SK-N-SH treated with all-trans-retinoic acid at 6 μM for 48 hours (cell line): ENCODE measurements at regions not wholly inside any gene's neighbourhood (a gene's known extent, or its start where the extent isn't known, plus 50 kb on each side); places are given as distances from the start of the nearest gene placed in this dataset.
"Not testable (repeated sequence)": the region's sequence is repeated elsewhere in the genome, so short reads cannot be mapped to it uniquely, and the experiment has no call there.

ENCODE experiments used
- ATAC-seq: fragments of 200-7000 bp; cut with Tn5 transposase; 3 replicates; pipeline ENCODE4 v1.9.1; 2020; ENCODE audit warnings: mild to moderate bottlenecking, moderate library complexity
- ARNTL ChIP-seq: fragments of 450-650 bp; formaldehyde crosslinking; IDR thresholded peaks from 2 replicates; pipeline ENCODE4 v1.5.0; 2020; ENCODE audit warnings: low read depth, mild to moderate bottlenecking, moderate library complexity, borderline replicate concordance
- CREB5 ChIP-seq: fragments of 250-450 bp; sonication (Bioruptor Pico); IDR thresholded peaks from 2 replicates; pipeline ENCODE4 v1.5.1; 2020; ENCODE audit warnings: low read depth, mild to moderate bottlenecking, moderate library complexity
- CSDC2 ChIP-seq: fragments of 250-450 bp; sonication (Bioruptor Pico); IDR thresholded peaks from 2 replicates; pipeline ENCODE4 v1.5.0; 2020; ENCODE audit warnings: mild to moderate bottlenecking, moderate library complexity
- CSRNP3 ChIP-seq: fragments of 250-450 bp; sonication (Bioruptor Pico); IDR thresholded peaks from 2 replicates; pipeline ENCODE4 v1.5.1; 2021; ENCODE audit warnings: mild to moderate bottlenecking, moderate library complexity
- ESRRG ChIP-seq: fragments of 250-450 bp; sonication (Bioruptor Pico); IDR thresholded peaks from 2 replicates; pipeline ENCODE4 v1.6.1; 2021; ENCODE audit warnings: mild to moderate bottlenecking
- GLIS3 ChIP-seq: fragments of 250-450 bp; sonication (Bioruptor Pico); IDR thresholded peaks from 2 replicates; pipeline ENCODE4 v1.5.0; 2020; ENCODE audit warnings: mild to moderate bottlenecking, moderate library complexity
- ISL1 ChIP-seq: fragments of 250-450 bp; sonication (Bioruptor Pico); IDR thresholded peaks from 2 replicates; pipeline ENCODE4 v2.1.2; 2022; ENCODE audit warnings: mild to moderate bottlenecking, moderate library complexity
- OSR1 ChIP-seq: fragments of 250-450 bp; sonication (Bioruptor Pico); IDR thresholded peaks from 2 replicates; pipeline ENCODE4 v1.8.0; 2022; ENCODE audit warnings: moderate library complexity, mild to moderate bottlenecking, inconsistent platforms
- POU6F1 ChIP-seq: fragments of 250-450 bp; sonication (Bioruptor Pico); IDR thresholded peaks from 2 replicates; pipeline ENCODE4 v1.8.0; 2021; ENCODE audit warnings: low read depth, mild to moderate bottlenecking, moderate library complexity, borderline replicate concordance
- PPARA ChIP-seq: fragments of 250-450 bp; sonication (Bioruptor Pico); IDR thresholded peaks from 2 replicates; pipeline ENCODE4 v1.5.0; 2020; ENCODE audit warnings: mild to moderate bottlenecking, borderline replicate concordance
- RARB ChIP-seq: fragments of 250-450 bp; sonication (Bioruptor Pico); IDR thresholded peaks from 2 replicates; pipeline ENCODE4 v1.8.0; 2021; ENCODE audit warnings: mild to moderate bottlenecking, moderate library complexity
- SNAI2 ChIP-seq: fragments of 250-450 bp; sonication (Bioruptor Pico); IDR thresholded peaks from 2 replicates; pipeline ENCODE4 v1.5.0; 2020; ENCODE audit warnings: mild to moderate bottlenecking, moderate library complexity
- TCF4 ChIP-seq: fragments of 250-450 bp; sonication (Bioruptor Pico); IDR thresholded peaks from 2 replicates; pipeline ENCODE4 v1.8.0; 2021; ENCODE audit warnings: mild to moderate bottlenecking, moderate library complexity, borderline replicate concordance
- TSHZ2 ChIP-seq: fragments of 250-450 bp; sonication (Bioruptor Pico); IDR thresholded peaks from 2 replicates; pipeline ENCODE4 v1.5.0; 2020; ENCODE audit warnings: mild to moderate bottlenecking, moderate library complexity
- ZFP3 ChIP-seq: fragments of 250-450 bp; sonication (Bioruptor Pico); IDR thresholded peaks from 2 replicates; pipeline ENCODE4 v1.5.0; 2020; ENCODE audit warnings: mild to moderate bottlenecking, moderate library complexity
- ZFP30 ChIP-seq: fragments of 450-650 bp; formaldehyde crosslinking; IDR thresholded peaks from 2 replicates; pipeline ENCODE4 v1.5.0; 2022; ENCODE audit warnings: mild to moderate bottlenecking, moderate library complexity
- ZNF565 ChIP-seq: fragments of 450-650 bp; formaldehyde crosslinking; conservative IDR thresholded peaks from 2 replicates; pipeline ENCODE4 v1.5.0; 2020; ENCODE audit warnings: low read depth, mild to moderate bottlenecking, moderate library complexity
- ZNF70 ChIP-seq: fragments of 450-650 bp; formaldehyde crosslinking; IDR thresholded peaks from 2 replicates; pipeline ENCODE4 v1.5.0; 2020; ENCODE audit warnings: mild to moderate bottlenecking, moderate library complexity
- ZNF8 ChIP-seq: fragments of 450-650 bp; formaldehyde crosslinking; IDR thresholded peaks from 2 replicates; pipeline ENCODE4 v1.5.0; 2020; ENCODE audit warnings: mild to moderate bottlenecking, moderate library complexity

GRCh38 chrX:45505214-45505613, 304.5 kb upstream of the DIPK2B start (continued):
- no peak for TF ChIP-seq CREB5 (CRISPR knock-in tag)
- TF ChIP-seq ZFP30 (CRISPR knock-in tag), result no peak
- TF ChIP-seq ZNF8 (CRISPR knock-in tag), result no peak
- TF ChIP-seq PPARA (CRISPR knock-in tag), result no peak
- TF ChIP-seq OSR1 (CRISPR knock-in tag), result no peak
- no peak for TF ChIP-seq ZNF70 (CRISPR knock-in tag)

GRCh38 chrX:45503787-45504362, 303.2 kb upstream of the DIPK2B start:
- not testable (repeated sequence) for ATAC-seq

- ATAC-seq, result no peak
- TF ChIP-seq ISL1 (CRISPR knock-in tag), result no peak
- TF ChIP-seq CSDC2, result no peak
- TF ChIP-seq ZNF70 (CRISPR knock-in tag), result no peak
- no peak for TF ChIP-seq RARB (CRISPR knock-in tag)
- no peak for TF ChIP-seq OSR1 (CRISPR knock-in tag)
- no peak for TF ChIP-seq POU6F1 (CRISPR knock-in tag)
- TF ChIP-seq GLIS3, result no peak
- no peak for TF ChIP-seq SNAI2 (CRISPR knock-in tag)
- no peak for TF ChIP-seq ESRRG (CRISPR knock-in tag)
- no peak for TF ChIP-seq ARNTL (CRISPR knock-in tag)
- TF ChIP-seq CSRNP3 (CRISPR knock-in tag), result no peak
- no peak for TF ChIP-seq TSHZ2 (CRISPR knock-in tag)
- no peak for TF ChIP-seq TCF4
- TF ChIP-seq, all 23 proteins: peak for 0
These were observed 301.7 kb upstream of the DIPK2B start for GRCh38 chrX:45502396-45502795.

GRCh38 chrX:45497290-45497689, 296.6 kb upstream of the DIPK2B start:
- TF ChIP-seq RARB (CRISPR knock-in tag) (no peak), CREB5 (CRISPR knock-in tag) (no peak), ESRRG (CRISPR knock-in tag) (no peak), ZNF8 (CRISPR knock-in tag) (no peak), ZNF565 (CRISPR knock-in tag) (no peak), POU6F1 (CRISPR knock-in tag) (no peak), ZFP3 (no peak), ZFP30 (CRISPR knock-in tag) (no peak), SNAI2 (CRISPR knock-in tag) (no peak), GLIS3 (no peak)
- ATAC-seq, result no peak
